Esophagus squamous epithelium (tissue), 5 donors: ENCODE measurements at regions not wholly inside any gene's neighbourhood (a gene's known extent, or its start where the extent isn't known, plus 50 kb on each side); places are given as distances from the start of the nearest gene placed in this dataset.

Experiments used
- DNase-seq: peaks from one replicate; lab custom pipeline; 2025; lab: John Stamatoyannopoulos, UW
- H3K27ac ChIP-seq, 4 donors: fragments of 200-600 bp; sonication (generic); one replicate each; pipeline ENCODE4 v1.5.1; 2016 to 2019; ENCODE audit warnings: mild to moderate bottlenecking in 1 of 4
- H3K27me3 ChIP-seq, 4 donors: fragments of 200-600 bp; sonication (generic); 1 replicate in 3 of 4; 2 replicates in 1 of 4; pipeline versions ENCODE4 v1.5.1 to v1.6.0; 2017 to 2021; ENCODE audit warnings: antibody characterized with exemption in 1 of 4
- H3K36me3 ChIP-seq, 3 donors: fragments of 200-600 bp; sonication (generic); one replicate each; pipeline ENCODE4 v1.5.1; 2016 to 2019
- H3K4me1 ChIP-seq, 3 donors: fragments of 200-600 bp; sonication (generic); one replicate each; pipeline ENCODE4 v1.5.1; 2017 to 2019
- H3K4me3 ChIP-seq, 4 donors: fragments of 200-600 bp; sonication (generic); 1 replicate in 3 of 4; 2 replicates in 1 of 4; pipeline ENCODE4 v1.5.1; 2016 to 2019; ENCODE audit warnings: mild to moderate bottlenecking in 2 of 4, moderate library complexity in 1 of 4
- H3K9me3 ChIP-seq, 3 donors: fragments of 200-600 bp; sonication (generic); one replicate each; pipeline ENCODE4 v1.5.1; 2016 to 2019
- CTCF ChIP-seq, 6 experiments: fragments of 450-650 bp in 4 of 6; fragments of 200-600 bp in 2 of 6; sonication (generic) in 2 of 6; IDR thresholded peaks; one replicate each; pipeline ENCODE4 v1.5.1; 2016 to 2019; ENCODE audit warnings: antibody characterized with exemption in 6 of 6, mild to moderate bottlenecking in 4 of 6, moderate library complexity in 4 of 6
- POLR2A ChIP-seq, 4 donors: fragments of 450-650 bp; IDR thresholded peaks; one replicate each; pipeline ENCODE4 v1.6.1; 2017; ENCODE audit warnings: antibody characterized with exemption in 4 of 4, mild to moderate bottlenecking in 4 of 4, moderate library complexity in 3 of 4
- WGBS, 2 donors: methylation state at CpG; one replicate each; pipeline ENCODE4 v1.1.5; 2018; 5-methylcytosine and 5-hydroxymethylcytosine counted together
- intact Hi-C: fragments of 100-400 bp; cut with DNase I; formaldehyde crosslinking; loops from one replicate; pipeline ENCODE4 v1.15.0; 2022
- donor health status: DM: yes; HTN: yes; CAD: no.

- no peaks in the 10 kb centered on the region for H3K36me3 ChIP-seq
- no peaks in the 10 kb centered on the region for H3K9me3 ChIP-seq
- no peak overlapping the region for H3K27ac ChIP-seq
- DNase-seq = no peak
- no peak for TF ChIP-seq CTCF (IDR thresholded peaks at IDR 0.05)
- no peak for TF ChIP-seq POLR2A (IDR thresholded peaks at IDR 0.05)
- intact Hi-C loops = no loop called here
- no peaks in the 10 kb centered on the region for H3K27me3 ChIP-seq
- H3K4me1 ChIP-seq = no peaks in the 10 kb centered on the region
- no peak overlapping the region for H3K4me3 ChIP-seq
- 58 to 66% methylated on average over 4 to 5 of the region's 5 CpGs for WGBS, 2 donors
Measured at GRCh38 chr13:30026093-30026492, 175.7 kb upstream of the UBL3 start.

DNA sequence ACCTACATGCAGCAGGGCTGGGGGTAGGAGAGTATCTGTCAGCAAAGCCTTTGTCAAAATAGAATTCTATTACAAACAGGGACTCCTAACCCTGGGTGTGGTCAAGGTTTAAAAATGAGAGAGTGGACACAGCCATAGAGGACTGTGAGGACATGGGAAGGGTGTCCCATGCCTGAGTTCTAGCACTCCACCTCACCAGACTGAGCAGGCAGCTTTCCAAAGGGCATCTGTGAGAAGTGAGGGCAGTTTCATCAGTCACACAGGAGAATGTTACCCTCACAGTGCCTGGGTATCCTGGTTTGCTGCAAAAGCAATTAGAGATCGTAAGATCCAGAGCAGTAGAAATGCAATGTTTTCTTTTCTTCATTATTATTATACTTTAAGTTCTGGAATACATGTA, 174.9 kb upstream of the UBL3 start:
- Histone ChIP-seq H3K27me3 (no peaks in the 10 kb centered on the region), H3K36me3 (no peaks in the 10 kb centered on the region), H3K4me3 (no peak overlapping the region), H3K9me3 (no peaks in the 10 kb centered on the region), H3K27ac (no peak overlapping the region), H3K4me1 (no peaks in the 10 kb centered on the region)
- intact Hi-C loops = no loop called here
- no peak for DNase-seq
- 83 to 87% methylated on average over 1 of the region's 1 CpG for WGBS, 2 donors
- TF ChIP-seq POLR2A (IDR thresholded peaks at IDR 0.05) (no peak), CTCF (IDR thresholded peaks at IDR 0.05) (no peak)

DNA sequence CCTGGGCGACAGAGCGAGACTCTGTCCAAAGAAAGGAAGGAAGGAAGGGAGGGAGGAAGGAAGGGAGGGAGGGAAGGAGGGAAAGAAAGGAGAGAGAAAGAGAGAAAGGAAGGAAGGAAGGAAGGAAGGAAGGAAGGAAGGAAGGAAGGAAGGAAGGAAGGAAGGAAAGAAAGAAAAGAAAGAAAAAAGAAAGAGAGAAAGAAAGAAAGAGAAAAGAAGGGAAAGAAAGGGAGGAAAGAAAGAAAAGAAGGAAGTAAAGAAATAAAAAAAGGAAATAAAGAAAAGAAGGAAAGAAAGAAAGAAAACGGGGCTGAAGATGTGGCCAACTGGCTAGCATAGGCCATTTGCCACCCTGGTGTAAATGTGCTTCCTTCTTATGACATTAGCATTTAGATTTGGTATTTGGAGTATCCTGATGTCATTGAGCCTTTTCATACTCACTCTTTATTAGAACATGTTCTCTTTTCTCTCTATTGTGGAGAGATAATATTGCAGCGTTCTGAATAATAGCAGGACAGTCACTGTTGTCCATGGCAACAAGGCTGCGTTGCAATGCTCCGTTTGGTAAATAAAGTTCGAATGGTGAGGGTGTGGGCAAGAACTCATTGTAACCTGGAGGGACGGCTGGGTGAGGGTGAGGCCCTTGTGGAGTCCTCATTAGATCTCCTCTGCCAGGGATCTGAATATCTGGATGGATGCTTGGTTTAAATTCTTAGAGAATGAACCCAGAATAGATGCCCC, 173.9 kb upstream of the UBL3 start:
- H3K27me3 ChIP-seq = peaks cover 0 to 8% (median 0%) of the 10 kb centered on the region in 4 donors
- intact Hi-C loops = no loop called here
- H3K4me1 ChIP-seq = no peaks in the 10 kb centered on the region
- 63 to 71% methylated on average over 8 of the region's 8 CpGs for WGBS, 2 donors
- H3K9me3 ChIP-seq = no peaks in the 10 kb centered on the region
- H3K4me3 ChIP-seq = no peak overlapping the region
- H3K36me3 ChIP-seq = no peaks in the 10 kb centered on the region
- TF ChIP-seq POLR2A (IDR thresholded peaks at IDR 0.05) (no peak), CTCF (IDR thresholded peaks at IDR 0.05) (no peak)
- no peak overlapping the region for H3K27ac ChIP-seq
- DNase-seq = no peak

- intact Hi-C loops = no loop called here
- H3K4me1 ChIP-seq = no peaks in the 10 kb centered on the region
- H3K27me3 ChIP-seq = peaks cover 0 to 15% (median 0%) of the 10 kb centered on the region in 4 donors
- H3K9me3 ChIP-seq = no peaks in the 10 kb centered on the region
- 79 to 94% methylated on average over 2 to 3 of the region's 8 CpGs for WGBS, 2 donors
- H3K36me3 ChIP-seq = no peaks in the 10 kb centered on the region
- no peak for TF ChIP-seq CTCF (IDR thresholded peaks at IDR 0.05)
- H3K4me3 ChIP-seq = no peak overlapping the region
- no peak overlapping the region for H3K27ac ChIP-seq
- DNase-seq = no peak
Measured at GRCh38 chr13:30023196-30023895, 172.9 kb upstream of the UBL3 start.

DNA sequence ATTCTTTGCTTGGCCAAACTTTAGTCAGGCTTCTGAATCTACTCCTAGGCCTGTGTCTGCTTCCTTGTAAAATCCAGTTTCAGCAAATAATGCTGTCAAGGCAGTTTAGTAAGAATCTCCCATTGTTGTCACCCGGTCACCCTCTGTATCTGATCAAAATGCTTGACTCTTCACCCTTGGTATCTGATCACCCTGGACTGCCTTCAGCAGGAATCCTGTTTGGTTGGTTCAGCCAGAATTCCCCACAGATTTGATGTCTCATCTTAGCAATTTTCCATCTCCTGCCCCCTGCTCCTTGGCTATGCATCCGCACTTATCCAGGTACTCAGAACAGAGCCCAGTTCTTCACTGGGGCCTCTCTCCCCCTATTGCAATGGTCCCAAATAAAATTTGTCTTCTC, 172.4 kb upstream of the UBL3 start:
- peaks cover 0 to 15% (median 0%) of the 10 kb centered on the region in 4 donors for H3K27me3 ChIP-seq
- DNase-seq = no peak
- no peaks in the 10 kb centered on the region for H3K4me1 ChIP-seq
- no peaks in the 10 kb centered on the region for H3K36me3 ChIP-seq
- H3K4me3 ChIP-seq = no peak overlapping the region
- H3K9me3 ChIP-seq = no peaks in the 10 kb centered on the region
- no peak overlapping the region for H3K27ac ChIP-seq
- no peak for TF ChIP-seq POLR2A (IDR thresholded peaks at IDR 0.05)
- no peak for TF ChIP-seq CTCF (IDR thresholded peaks at IDR 0.05)
- WGBS, 2 donors = 66 to 79% methylated on average over 2 of the region's 2 CpGs
- intact Hi-C loops = no loop called here
